GM23338 (cell line): ENCODE measurements at regions not wholly inside any gene's neighbourhood (a gene's known extent, or its start where the extent isn't known, plus 50 kb on each side); places are given as distances from the start of the nearest gene placed in this dataset.

Source experiments
- ATAC-seq: fragments of 200-7000 bp; cut with Tn5 transposase; 3 replicates; pipeline ENCODE4 v1.9.1; 2020
- DNase-seq: peaks from one replicate; pipeline ENCODE4 v3.0.0-alpha.2; 2015; ENCODE audit warnings: low spot score
- H2AFZ ChIP-seq: fragments of 200-600 bp; sonication (generic); 2 replicates; pipeline ENCODE4 v1.8.0; 2016; ENCODE audit warnings: antibody characterized with exemption, mild to moderate bottlenecking, moderate library complexity
- H3F3A ChIP-seq: fragments of 200-600 bp; sonication (generic); replicated peaks from 2 replicates; pipeline ENCODE4 v1.8.0; 2017; ENCODE audit warnings: antibody characterized with exemption, mixed run types, low read depth
- H3K27ac ChIP-seq: fragments of 200-600 bp; sonication (generic); 2 replicates; pipeline ENCODE4 v1.6.1; 2016; ENCODE audit warnings: low read depth
- H3K27me3 ChIP-seq: fragments of 200-600 bp; sonication (generic); 2 replicates; pipeline ENCODE4 v1.8.0; 2016; ENCODE audit warnings: mild to moderate bottlenecking, mixed run types, moderate library complexity; ENCODE audit not compliant: insufficient read depth
- H3K36me3 ChIP-seq: fragments of 200-600 bp; sonication (generic); 2 replicates; pipeline ENCODE4 v1.8.0; 2016; ENCODE audit warnings: mild to moderate bottlenecking; ENCODE audit not compliant: insufficient read depth
- H3K4me1 ChIP-seq: fragments of 200-600 bp; sonication (generic); 2 replicates; pipeline ENCODE4 v1.8.0; 2016; ENCODE audit warnings: mild to moderate bottlenecking, moderate library complexity; ENCODE audit not compliant: insufficient read depth
- H3K4me2 ChIP-seq: fragments of 200-600 bp; sonication (generic); 2 replicates; pipeline ENCODE4 v1.7.1; 2017; ENCODE audit warnings: mixed run types
- H3K4me3 ChIP-seq: fragments of 200-600 bp; sonication (generic); 2 replicates; pipeline ENCODE4 v1.6.1; 2016; ENCODE audit warnings: mixed run types
- H3K79me2 ChIP-seq: fragments of 200-600 bp; sonication (generic); replicated peaks from 2 replicates; pipeline ENCODE4 v1.8.0; 2017; ENCODE audit warnings: mild to moderate bottlenecking; ENCODE audit not compliant: insufficient read depth
- H3K9me2 ChIP-seq: fragments of 200-600 bp; sonication (generic); 2 replicates; pipeline ENCODE4 v1.8.0; 2017; ENCODE audit not compliant: insufficient read depth
- H4K20me1 ChIP-seq: fragments of 200-600 bp; sonication (generic); replicated peaks from 2 replicates; pipeline ENCODE4 v1.8.0; 2017; ENCODE audit warnings: mild to moderate bottlenecking; ENCODE audit not compliant: insufficient read depth
- H3K27ac Mint-ChIP-seq: 2 replicates; pipeline ENCODE4 v1.8.0; 2020; ENCODE audit warnings: inconsistent platforms, mild to moderate bottlenecking, moderate library complexity, mixed read lengths
- H3K27me3 Mint-ChIP-seq: 3 replicates; pipeline ENCODE4 v1.8.0; 2022; ENCODE audit warnings: low read depth, mild to moderate bottlenecking, moderate library complexity, mixed read lengths, inconsistent platforms; ENCODE audit not compliant: insufficient read depth, poor library complexity
- H3K36me3 Mint-ChIP-seq: 3 replicates; pipeline ENCODE4 v1.8.0; 2021; ENCODE audit warnings: low read depth, mild to moderate bottlenecking, inconsistent platforms, moderate library complexity, mixed read lengths
- H3K4me1 Mint-ChIP-seq: 3 replicates; pipeline ENCODE4 v1.8.0; 2020; ENCODE audit warnings: mild to moderate bottlenecking, inconsistent platforms, mixed read lengths
- H3K4me3 Mint-ChIP-seq: 3 replicates; pipeline ENCODE4 v1.8.0; 2021; ENCODE audit warnings: moderate library complexity, mild to moderate bottlenecking, inconsistent platforms, mixed read lengths
- H3K9me3 Mint-ChIP-seq: 3 replicates; pipeline ENCODE4 v1.8.0; 2020; ENCODE audit warnings: moderate library complexity, mild to moderate bottlenecking, inconsistent platforms, mixed read lengths
- CREB1 ChIP-seq: fragments of 250-450 bp; sonication (Bioruptor Pico); IDR thresholded peaks from 2 replicates; pipeline ENCODE4 v1.5.0; 2020; ENCODE audit warnings: low read depth, mild to moderate bottlenecking, moderate library complexity
- CTCF ChIP-seq, 2 experiments: fragments of 200-600 bp in 1 of 2; sonication (generic) in 1 of 2; conservative IDR thresholded peaks; 2 replicates each; pipeline versions ENCODE4 v1.5.1 to v1.6.1; 2016 to 2017; ENCODE audit warnings: antibody characterized with exemption in 2 of 2, low read depth in 2 of 2, mild to moderate bottlenecking in 2 of 2, moderate library complexity in 1 of 2
- ETS1 ChIP-seq: IDR thresholded peaks from 2 replicates; pipeline ENCODE4 v1.6.1; 2016; ENCODE audit warnings: antibody characterized with exemption
- EZH2 ChIP-seq: fragments of 200-600 bp; sonication (generic); IDR thresholded peaks from one replicate; pipeline ENCODE4 v1.8.0; 2017; ENCODE audit warnings: antibody characterized with exemption, mild to moderate bottlenecking, low read depth; ENCODE audit not compliant: unreplicated experiment
- EZH2phosphoT487 ChIP-seq: fragments of 200-600 bp; sonication (generic); IDR thresholded peaks from one replicate; pipeline ENCODE4 v1.8.1; 2018; ENCODE audit warnings: antibody characterized with exemption; ENCODE audit not compliant: unreplicated experiment
- JUNB ChIP-seq: IDR thresholded peaks from one replicate; pipeline ENCODE4 v1.6.1; 2016; ENCODE audit warnings: antibody characterized with exemption; ENCODE audit not compliant: unreplicated experiment
- NANOG ChIP-seq: IDR thresholded peaks from 2 replicates; pipeline ENCODE4 v1.6.1; 2016; ENCODE audit warnings: antibody characterized with exemption, borderline replicate concordance
- POLR2AphosphoS5 ChIP-seq: IDR thresholded peaks from 2 replicates; pipeline ENCODE4 v1.6.1; 2016; ENCODE audit warnings: antibody characterized with exemption, low read depth
- REST ChIP-seq: IDR thresholded peaks from one replicate; pipeline ENCODE4 v1.6.1; 2018; ENCODE audit warnings: antibody characterized with exemption; ENCODE audit not compliant: unreplicated experiment
- STAT1 ChIP-seq: IDR thresholded peaks from one replicate; pipeline ENCODE4 v1.6.1; 2016; ENCODE audit warnings: antibody characterized with exemption; ENCODE audit not compliant: unreplicated experiment
- ZNF114 ChIP-seq: fragments of 250-450 bp; sonication (Bioruptor Pico); IDR thresholded peaks from 2 replicates; pipeline ENCODE4 v1.5.0; 2020; ENCODE audit warnings: mild to moderate bottlenecking, moderate library complexity
- ZNF331 ChIP-seq: fragments of 250-450 bp; sonication (Bioruptor Pico); IDR thresholded peaks from 2 replicates; pipeline ENCODE4 v1.5.0; 2020; ENCODE audit warnings: low read depth, mild to moderate bottlenecking, moderate library complexity
- ZNF462 ChIP-seq: fragments of 250-450 bp; sonication (Bioruptor Pico); IDR thresholded peaks from 2 replicates; pipeline ENCODE4 v1.5.0; 2020; ENCODE audit warnings: mild to moderate bottlenecking, moderate library complexity

- H3K27me3 Mint-ChIP-seq = peaks cover 3% of the 10 kb centered on the region
- H3K27ac Mint-ChIP-seq = no peak overlapping the region
- Histone ChIP-seq H3K4me1 (peaks cover 17% of the 10 kb centered on the region), H2AFZ (no peak overlapping the region), H3F3A (no peaks in the 10 kb centered on the region), H3K4me3 (no peak overlapping the region), H3K27ac (no peak overlapping the region), H3K36me3 (no peaks in the 10 kb centered on the region), H3K27me3 (no peaks in the 10 kb centered on the region), H3K4me2 (no peak overlapping the region), H4K20me1 (no peaks in the 10 kb centered on the region), H3K79me2 (no peaks in the 10 kb centered on the region), H3K9me2 (no peaks in the 10 kb centered on the region)
- no peak for ATAC-seq
- H3K9me3 Mint-ChIP-seq = no peaks in the 10 kb centered on the region
- peaks cover 17% of the 10 kb centered on the region for H3K4me1 Mint-ChIP-seq
- no peak for TF ChIP-seq EZH2phosphoT487
- no peak for TF ChIP-seq ZNF331
- TF ChIP-seq STAT1 = no peak
- TF ChIP-seq EZH2 = no peak
- no peak for TF ChIP-seq NANOG
- no peak for TF ChIP-seq POLR2AphosphoS5
- TF ChIP-seq ZNF114 (CRISPR knock-in tag) = no peak
- TF ChIP-seq JUNB = no peak
- TF ChIP-seq ZNF462 (CRISPR knock-in tag) = no peak
- no peak for TF ChIP-seq CREB1 (CRISPR knock-in tag)
- TF ChIP-seq CTCF (conservative IDR thresholded peaks at IDR 0.05; ENCODE audit: low read depth in 2 of 2) = no peak
- TF ChIP-seq REST = no peak
- TF ChIP-seq ETS1 = no peak
- DNase-seq = no peak
- no peak overlapping the region for H3K4me3 Mint-ChIP-seq
- H3K36me3 Mint-ChIP-seq = no peaks in the 10 kb centered on the region
Observed at GRCh38 chr1:57729181-57729580, 305.3 kb upstream of the DAB1 start.
